NCI-H82 (cell line): ENCODE measurements at regions not wholly inside any gene's neighbourhood (a gene's known extent, or its start where the extent isn't known, plus 50 kb on each side); places are given as distances from the start of the nearest gene placed in this dataset.

Source experiments
- DNase-seq: peaks from one replicate; lab custom pipeline; 2025; lab: John Stamatoyannopoulos, UW

- DNase-seq: no peak
Measured at GRCh38 chr10:44301781-44302355, 83.0 kb downstream of the CXCL12 start.

DNA sequence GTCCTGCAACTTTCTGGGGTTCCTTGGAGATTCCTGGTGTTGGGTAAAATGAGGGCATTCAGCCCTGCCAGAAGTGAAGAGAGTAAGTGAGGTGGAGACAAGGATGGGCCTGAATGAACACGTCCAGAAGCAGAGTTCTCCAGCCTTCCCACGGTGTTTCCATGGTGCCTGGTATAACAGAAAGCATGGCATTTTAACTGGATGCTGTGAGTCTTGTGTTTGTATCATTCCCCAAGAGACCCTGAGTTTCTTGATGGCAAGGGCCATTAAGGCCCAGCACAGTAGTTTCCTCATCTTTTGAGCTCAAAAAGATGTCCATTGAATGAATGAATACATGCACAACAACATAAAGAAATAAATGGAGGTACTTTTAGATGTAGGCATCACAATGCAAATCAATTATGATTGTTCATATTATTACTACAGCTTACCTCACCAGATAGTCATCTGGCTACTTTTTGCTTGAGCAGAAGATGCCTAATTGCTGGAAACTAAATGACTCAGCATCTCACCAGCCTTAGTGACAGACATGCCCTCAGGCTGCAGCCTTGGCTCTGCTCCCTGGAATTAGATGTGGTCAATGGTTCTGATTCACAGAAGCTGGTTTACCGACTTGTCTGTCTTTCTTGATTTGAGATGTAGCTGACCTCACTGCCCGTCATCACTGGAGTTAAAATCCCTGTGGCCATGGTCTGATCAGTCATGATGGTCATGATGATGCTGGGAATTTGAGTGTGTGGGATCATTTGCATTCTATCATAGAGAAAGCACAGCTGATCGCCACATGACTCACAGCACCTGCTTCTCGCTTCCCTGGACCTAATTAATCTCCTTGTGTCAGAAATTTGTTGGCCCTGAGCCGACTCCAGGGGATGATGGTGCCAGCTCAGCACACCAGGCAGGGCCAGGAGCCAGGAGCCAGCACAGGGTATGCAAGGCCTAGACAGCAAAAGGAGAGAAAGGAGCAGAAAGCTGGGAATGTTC, 83.9 kb downstream of the CXCL12 start:
- DNase-seq: no peak

GRCh38 chr10:44298713-44299112, 86.2 kb downstream of the CXCL12 start:
- DNase-seq: no peak

DNA sequence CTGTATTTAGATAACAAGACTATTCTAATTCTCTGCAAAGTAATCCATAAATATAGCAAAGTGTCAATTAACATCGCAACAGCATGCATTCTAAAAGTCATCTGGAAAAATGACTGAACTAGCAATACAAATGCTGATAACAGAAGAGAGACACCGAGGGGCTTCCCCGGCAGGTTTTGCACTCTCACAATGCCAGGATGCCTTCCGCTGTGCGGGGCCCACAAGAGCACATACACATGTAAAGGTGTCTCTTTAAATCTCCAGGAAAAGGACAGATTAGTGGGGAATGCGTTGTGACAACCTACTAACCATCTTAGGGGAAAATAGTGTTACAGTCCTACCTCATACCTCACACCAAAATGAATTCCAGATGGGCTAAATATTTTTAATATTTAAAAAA, 86.9 kb downstream of the CXCL12 start:
- no peak for DNase-seq

- no peak for DNase-seq
Measured at GRCh38 chr10:44295644-44296241, 89.2 kb downstream of the CXCL12 start.

- no peak for DNase-seq
Measured at GRCh38 chr10:44294726-44295412, 90.0 kb downstream of the CXCL12 start.

- DNase-seq: no peak
Measured at GRCh38 chr10:44293842-44294241, 91.1 kb downstream of the CXCL12 start.

- no peak for DNase-seq
Measured at GRCh38 chr10:44293306-44293778, 91.6 kb downstream of the CXCL12 start.

GRCh38 chr10:44292390-44293002, 92.4 kb downstream of the CXCL12 start:
- DNase-seq: no peak

- no peak for DNase-seq
Measured at GRCh38 chr10:44291091-44291490, 93.8 kb downstream of the CXCL12 start.

- no peak for DNase-seq
Measured at GRCh38 chr10:44289125-44289524, 95.8 kb downstream of the CXCL12 start.

DNA sequence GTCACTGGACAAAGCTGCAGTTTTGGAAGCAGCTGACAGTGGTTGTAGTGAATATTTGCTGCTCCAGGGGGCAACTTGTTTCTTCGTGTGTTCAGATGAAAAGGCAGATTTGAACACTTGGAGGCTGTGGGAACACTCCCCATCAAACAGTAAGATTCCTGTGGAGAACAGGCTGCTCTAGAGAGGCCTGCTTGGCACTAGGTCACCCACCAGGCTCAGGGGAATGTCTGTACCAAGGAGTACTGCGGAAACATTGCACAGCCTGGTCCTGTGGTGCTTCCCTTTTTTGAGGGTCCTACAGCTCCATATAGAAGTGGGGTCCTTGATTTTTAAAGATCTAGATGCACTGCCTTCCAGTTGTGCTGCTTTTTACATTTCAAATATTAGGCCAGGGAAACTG, 97.5 kb downstream of the CXCL12 start:
- no peak for DNase-seq

GRCh38 chr10:44284198-44285084, 100.5 kb downstream of the CXCL12 start:
- DNase-seq: no peak

GRCh38 chr10:44282626-44283300, 102.1 kb downstream of the CXCL12 start:
- no peak for DNase-seq

DNA sequence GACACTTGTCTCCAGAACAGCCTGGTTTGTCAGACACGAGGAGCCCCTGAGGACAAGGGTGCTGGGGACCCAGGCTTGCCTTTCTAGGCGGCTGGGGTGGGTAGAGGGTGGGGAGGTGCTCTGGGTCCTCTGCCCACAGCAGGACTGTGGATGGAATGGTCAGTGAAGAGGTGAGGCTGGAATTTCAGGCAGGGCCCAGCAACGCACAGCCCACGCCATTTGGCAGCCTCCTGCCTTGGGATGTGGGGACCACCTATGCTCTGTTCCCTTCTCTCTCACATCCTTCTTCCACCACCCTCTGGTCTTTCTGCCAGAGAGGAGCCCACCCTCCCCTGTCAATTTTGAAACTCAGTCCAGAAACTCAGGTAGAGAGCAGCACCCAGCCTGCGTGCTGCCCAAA, 103.2 kb downstream of the CXCL12 start:
- DNase-seq: no peak

GRCh38 chr10:44281089-44281613, 103.7 kb downstream of the CXCL12 start:
- no peak for DNase-seq

- no peak for DNase-seq
Measured at GRCh38 chr10:44280226-44281014, 104.5 kb downstream of the CXCL12 start.

- DNase-seq: no peak
Measured at GRCh38 chr10:44279426-44280126, 105.3 kb downstream of the CXCL12 start.
